ENCODE measurements at regions not wholly inside any gene's neighbourhood (a gene's known extent, or its start where the extent isn't known, plus 50 kb on each side); places are given as distances from the start of the nearest gene placed in this dataset.

GRCh38 chr4:30256116-30256832 is 463.9 kb upstream of the PCDH7 start:
- TF ChIP-seq SIN3A (IDR thresholded peaks at IDR 0.05; ENCODE audit: borderline replicate concordance, insufficient read depth, low read length) (no peak), TAF1 (IDR thresholded peaks at IDR 0.05; ENCODE audit: borderline replicate concordance, insufficient read depth, low read length) (no peak)

Measured in PFSK-1 (cell line).